ENCODE measurements at regions not wholly inside any gene's neighbourhood (a gene's known extent, or its start where the extent isn't known, plus 50 kb on each side); places are given as distances from the start of the nearest gene placed in this dataset.
A peak's percentile ranks its signal among the peaks of the same experiment; 100 is the strongest.
"Not testable (repeated sequence)": the region's sequence is repeated elsewhere in the genome, so short reads cannot be mapped to it uniquely, and the experiment has no call there.

GRCh38 chr4:33429971-33430370, 2709.8 kb downstream of the PCDH7 start:
- DNase-seq = no peak

- DNase-seq = no peak
These were observed 2717.2 kb downstream of the PCDH7 start for GRCh38 chr4:33437406-33437805.

GRCh38 chr4:33446953-33447352, 2726.8 kb downstream of the PCDH7 start:
- DNase-seq = no peak

- no peak for DNase-seq
These were observed 2728.8 kb downstream of the PCDH7 start for GRCh38 chr4:33448948-33449347.

- DNase-seq = no peak
These were observed 2733.3 kb downstream of the PCDH7 start for GRCh38 chr4:33453436-33453835.

- DNase-seq = no peak
These were observed 2733.7 kb downstream of the PCDH7 start for GRCh38 chr4:33453916-33454315.

GRCh38 chr4:33465565-33465964, 2745.4 kb downstream of the PCDH7 start:
- DNase-seq = no peak

- DNase-seq = no peak
These were observed 2747.1 kb downstream of the PCDH7 start for GRCh38 chr4:33467291-33467690.

- DNase-seq = no peak
These were observed 2750.6 kb downstream of the PCDH7 start for GRCh38 chr4:33470805-33471204.

- no peak for DNase-seq
These were observed 2757.5 kb downstream of the PCDH7 start for GRCh38 chr4:33477715-33478114.

- DNase-seq = no peak
These were observed 2761.5 kb downstream of the ARAP2 start for GRCh38 chr4:33482773-33483172.

GRCh38 chr4:33485111-33485510, 2759.2 kb downstream of the ARAP2 start:
- peak; percentile 80 for DNase-seq

- DNase-seq = no peak
These were observed 2751.1 kb downstream of the ARAP2 start for GRCh38 chr4:33493231-33493630.

GRCh38 chr4:33494150-33494549, 2750.2 kb downstream of the ARAP2 start:
- no peak for DNase-seq

GRCh38 chr4:33501587-33501986, 2742.7 kb downstream of the ARAP2 start:
- not testable (repeated sequence) for DNase-seq

- no peak for DNase-seq
These were observed 2731.9 kb downstream of the ARAP2 start for GRCh38 chr4:33512397-33512796.

GRCh38 chr4:33518856-33519255, 2725.5 kb downstream of the ARAP2 start:
- no peak for DNase-seq

- no peak for DNase-seq
These were observed 2711.5 kb downstream of the ARAP2 start for GRCh38 chr4:33532821-33533220.

GRCh38 chr4:33536898-33537297, 2707.4 kb downstream of the ARAP2 start:
- no peak for DNase-seq

GRCh38 chr4:33537527-33537926, 2706.8 kb downstream of the ARAP2 start:
- no peak for DNase-seq

GRCh38 chr4:33543941-33544450, 2700.3 kb downstream of the ARAP2 start:
- DNase-seq = no peak

GRCh38 chr4:33551244-33551643, 2693.1 kb downstream of the ARAP2 start:
- DNase-seq = no peak

- DNase-seq = no peak
These were observed 2683.1 kb downstream of the ARAP2 start for GRCh38 chr4:33561259-33561658.

GRCh38 chr4:33566649-33567048, 2677.7 kb downstream of the ARAP2 start:
- no peak for DNase-seq

- no peak for DNase-seq
These were observed 2666.5 kb downstream of the ARAP2 start for GRCh38 chr4:33577791-33578190.

GRCh38 chr4:33579951-33580350, 2664.4 kb downstream of the ARAP2 start:
- no peak for DNase-seq

Measured in NCI-H446 treated with DMSO at 0.1 percent for 48 hours (cell line).